Gastrocnemius medialis (tissue), 4 donors: ENCODE measurements at regions not wholly inside any gene's neighbourhood (a gene's known extent, or its start where the extent isn't known, plus 50 kb on each side); places are given as distances from the start of the nearest gene placed in this dataset.

Source experiments
- CTCF ChIP-seq, 5 experiments: fragments of 450-650 bp in 3 of 5; fragments of 200-600 bp in 2 of 5; sonication (generic) in 2 of 5; IDR thresholded peaks in 4 of 5; conservative IDR thresholded peaks in 1 of 5; 1 replicate in 4 of 5; 2 replicates in 1 of 5; pipeline ENCODE4 v1.5.1; 2016 to 2019; ENCODE audit warnings: antibody characterized with exemption in 5 of 5, mild to moderate bottlenecking in 3 of 5, moderate library complexity in 3 of 5
- POLR2A ChIP-seq, 2 donors: fragments of 450-650 bp; IDR thresholded peaks; one replicate each; pipeline ENCODE4 v1.6.1; 2017; ENCODE audit warnings: antibody characterized with exemption in 2 of 2, mild to moderate bottlenecking in 2 of 2, moderate library complexity in 2 of 2

- TF ChIP-seq CTCF (IDR thresholded peaks at IDR 0.05 in 4 of 5, conservative IDR thresholded peaks at IDR 0.05 in 1 of 5), result no peak
- no peak for TF ChIP-seq POLR2A (IDR thresholded peaks at IDR 0.05)
Measured at GRCh38 chr13:73412933-73413332, 354.1 kb downstream of the KLF5 start.
